AG09319 (cell line): ENCODE measurements at regions not wholly inside any gene's neighbourhood (a gene's known extent, or its start where the extent isn't known, plus 50 kb on each side); places are given as distances from the start of the nearest gene placed in this dataset.
"Not testable (repeated sequence)": the region's sequence is repeated elsewhere in the genome, so short reads cannot be mapped to it uniquely, and the experiment has no call there.

Experiments
- DNase-seq: peaks from one replicate; pipeline ENCODE4 v3.0.0-alpha.2; 2010; ENCODE audit warnings: low read depth; ENCODE audit errors: extremely low read depth
- CTCF ChIP-seq: IDR thresholded peaks from 2 replicates; pipeline ENCODE4 v1.5.1; 2011; ENCODE audit warnings: low read depth, mild to moderate bottlenecking, inconsistent platforms, low read length, moderate library complexity

- DNase-seq = no peak
- no peak for TF ChIP-seq CTCF
These were observed 79.4 kb upstream of the VEPH1 start for GRCh38 chr3:157582637-157582973.

DNA sequence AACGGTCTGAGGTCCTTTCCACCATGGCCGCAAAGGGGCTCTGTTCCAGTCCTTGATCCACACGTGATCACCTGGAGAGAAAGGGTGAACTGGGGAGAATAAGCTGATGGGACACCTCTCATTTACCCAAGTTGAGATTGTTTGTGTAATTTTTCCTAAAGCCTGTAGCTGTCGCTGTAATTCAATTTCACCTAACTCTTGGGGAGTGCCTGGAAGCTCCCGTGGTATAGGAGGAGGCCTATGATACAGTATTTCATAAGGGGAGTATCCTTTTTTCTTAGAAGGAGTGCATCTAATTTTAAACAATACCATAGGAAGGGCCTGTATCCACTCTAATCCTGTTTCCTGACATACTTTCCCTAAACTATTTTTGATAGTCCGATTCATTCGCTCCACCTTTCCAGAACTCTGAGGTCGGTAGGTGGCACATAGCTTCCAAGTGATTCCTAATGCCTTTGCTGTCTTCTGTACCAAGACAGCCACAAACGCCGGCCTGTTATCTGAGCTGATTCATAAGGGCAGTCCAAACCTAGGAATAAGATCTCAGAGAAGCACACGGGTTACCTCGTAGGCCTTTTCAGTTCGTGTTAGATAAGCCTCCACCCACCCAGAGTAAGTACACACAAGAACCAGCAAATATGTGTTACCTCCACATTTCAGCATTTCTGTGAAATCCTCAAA, 78.9 kb upstream of the VEPH1 start:
- peak; percentile 18 for TF ChIP-seq CTCF
- DNase-seq = not testable (repeated sequence)

DNA sequence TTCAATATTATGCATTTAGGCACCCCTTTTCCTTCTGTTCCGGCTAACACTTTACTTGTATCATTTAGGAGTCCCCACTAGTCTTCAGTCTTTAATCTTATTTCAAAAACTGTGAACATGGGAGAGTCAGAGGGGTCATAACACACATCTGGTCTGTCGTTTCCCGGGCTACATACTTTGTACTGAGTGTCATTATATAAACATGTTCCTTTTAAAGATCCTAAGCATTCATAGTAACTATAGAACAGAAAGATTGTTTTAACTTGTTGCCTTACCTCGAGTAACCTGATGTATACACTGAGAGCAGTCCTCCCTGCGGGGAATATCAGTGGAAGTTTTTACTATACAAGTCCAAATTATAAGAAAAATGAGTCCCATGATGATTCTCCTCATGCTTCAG, 78.2 kb upstream of the VEPH1 start:
- no peak for DNase-seq
- TF ChIP-seq CTCF = no peak

DNA sequence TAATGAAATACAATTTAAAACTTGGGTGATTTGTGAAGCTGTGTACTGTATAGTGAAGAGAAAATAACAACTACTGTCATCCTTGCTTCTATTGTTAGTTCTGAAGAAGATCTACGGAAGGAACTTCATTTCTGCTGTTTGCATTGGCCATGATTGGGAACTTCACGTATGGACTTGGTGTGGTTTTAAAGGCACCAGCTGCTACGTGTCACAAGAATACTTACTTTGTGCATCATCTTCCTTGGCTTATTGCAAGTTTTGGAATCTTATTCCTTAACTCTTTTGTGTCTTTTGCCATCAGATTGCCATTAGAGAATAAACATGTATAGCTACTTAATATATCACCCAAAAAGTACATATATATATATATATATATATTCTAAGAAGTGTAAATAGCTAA, 75.0 kb upstream of the VEPH1 start:
- no peak for TF ChIP-seq CTCF
- no peak for DNase-seq

- no peak for TF ChIP-seq CTCF
- DNase-seq = no peak
These were observed 71.3 kb upstream of the VEPH1 start for GRCh38 chr3:157574531-157574930.

GRCh38 chr3:157573780-157574378, 70.7 kb upstream of the VEPH1 start:
- no peak for DNase-seq
- no peak for TF ChIP-seq CTCF

DNA sequence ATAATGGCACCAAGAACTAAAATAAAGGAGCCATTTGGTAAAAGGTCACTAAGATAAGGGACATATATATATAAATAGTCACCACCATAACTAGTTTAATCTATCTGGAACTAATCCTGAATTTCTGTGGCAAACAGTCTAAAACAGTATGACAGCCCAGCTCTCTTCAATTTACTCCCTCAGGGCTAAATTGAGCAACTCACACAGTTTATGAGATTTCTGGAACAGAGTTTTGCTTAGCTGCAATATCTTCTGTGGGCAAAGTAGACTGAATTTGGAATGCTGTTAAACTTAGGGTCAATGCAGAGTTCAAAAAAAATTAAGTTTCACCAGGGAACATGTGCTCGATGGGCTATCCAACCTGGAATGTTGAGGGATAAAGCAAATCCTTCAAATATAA, 70.1 kb upstream of the VEPH1 start:
- DNase-seq = peak; percentile 66
- TF ChIP-seq CTCF = no peak
